ENCODE measurements at regions not wholly inside any gene's neighbourhood (a gene's known extent, or its start where the extent isn't known, plus 50 kb on each side); places are given as distances from the start of the nearest gene placed in this dataset.

GRCh38 chr9:86410281-86410680 lies 56.1 kb upstream of the TUT7 start:
- H3K9me3 ChIP-seq (ENCODE audit: low read length), result no peaks in the 10 kb centered on the region
- CTCF ChIA-PET (ENCODE audit: low intra/inter-chr PET ratio, low total read pairs), result no interaction called here
- H4K20me1 ChIP-seq (ENCODE audit: insufficient read depth, low read length), result no peaks in the 10 kb centered on the region
- ATAC-seq (no peak), FAIRE-seq (no peak), DNase-seq (ENCODE audit: low spot score) (no peak)
- POLR2A ChIA-PET, result no interaction called here
- intact Hi-C loops (cut with micrococcal nuclease; ENCODE audit: unreplicated experiment), result loop anchor here (5.0 kb wide), 1 partner anchor 77 kb away; no protein-coding TSS in a partner anchor
- 70% methylated on average over 3 of the region's 5 CpGs for WGBS (ENCODE audit: low lambda C conversion rate)
- no peaks in the 10 kb centered on the region for H3K79me2 ChIP-seq (ENCODE audit: insufficient read depth, low read length)
- no peak overlapping the region for H2AFZ ChIP-seq (ENCODE audit: low read length)
- in situ Hi-C loops (cut with HindIII; ENCODE audit: extremely low pct_ligation_motif_present, low pct_unique_long_range_greater_than_20kb), result loop anchor here (25.0 kb wide), 1 partner anchor 1252 kb away; no protein-coding TSS in a partner anchor
- H3K4me2 ChIP-seq (ENCODE audit: low read depth, low read length), result no peak overlapping the region
- H3K4me1 ChIP-seq (ENCODE audit: insufficient read depth, low read length), result peaks cover 35% of the 10 kb centered on the region
- no peaks in the 10 kb centered on the region for H3K27me3 ChIP-seq (ENCODE audit: control insufficient read depth in 1 of 2, insufficient read depth in 2 of 2, low read length in 2 of 2)
- no peak overlapping the region for H3K9ac ChIP-seq (ENCODE audit: insufficient read depth, low read depth, low read length)
- no peak overlapping the region for H3K4me3 ChIP-seq (replicated peaks in 1 of 3; ENCODE audit: insufficient read depth in 1 of 3, low read depth in 2 of 3, low read length in 3 of 3)
- TF ChIP-seq TAF15 (IDR thresholded peaks at IDR 0.05; ENCODE audit: low read depth, low read length, poor library complexity, severe bottlenecking), result no peak
- TF ChIP-seq NONO (IDR thresholded peaks at IDR 0.05), result no peak
- TF ChIP-seq NONO (CRISPR knock-in tag; conservative IDR thresholded peaks at IDR 0.05), result no peak
- no peak for TF ChIP-seq TRIM22 (IDR thresholded peaks at IDR 0.05)
- TF ChIP-seq, protein P1, sequence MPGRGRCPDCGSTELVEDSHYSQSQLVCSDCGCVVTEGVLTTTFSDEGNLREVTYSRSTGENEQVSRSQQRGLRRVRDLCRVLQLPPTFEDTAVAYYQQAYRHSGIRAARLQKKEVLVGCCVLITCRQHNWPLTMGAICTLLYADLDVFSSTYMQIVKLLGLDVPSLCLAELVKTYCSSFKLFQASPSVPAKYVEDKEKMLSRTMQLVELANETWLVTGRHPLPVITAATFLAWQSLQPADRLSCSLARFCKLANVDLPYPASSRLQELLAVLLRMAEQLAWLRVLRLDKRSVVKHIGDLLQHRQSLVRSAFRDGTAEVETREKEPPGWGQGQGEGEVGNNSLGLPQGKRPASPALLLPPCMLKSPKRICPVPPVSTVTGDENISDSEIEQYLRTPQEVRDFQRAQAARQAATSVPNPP (CRISPR knock-in tag; IDR thresholded peaks at IDR 0.05), result no peak
- no peak for TF ChIP-seq SNAI1 (CRISPR knock-in tag; IDR thresholded peaks at IDR 0.05; ENCODE audit: borderline replicate concordance)
- H3K27ac ChIP-seq (ENCODE audit: extremely low read length, insufficient read depth, low read length), result no peak overlapping the region
- no TSS peak for BruUV-seq (replicated peaks)
- no peaks in the 10 kb centered on the region for H3K36me3 ChIP-seq (replicated peaks in 1 of 2; ENCODE audit: control insufficient read depth in 1 of 2, insufficient read depth in 2 of 2, low read length in 2 of 2)

DNA sequence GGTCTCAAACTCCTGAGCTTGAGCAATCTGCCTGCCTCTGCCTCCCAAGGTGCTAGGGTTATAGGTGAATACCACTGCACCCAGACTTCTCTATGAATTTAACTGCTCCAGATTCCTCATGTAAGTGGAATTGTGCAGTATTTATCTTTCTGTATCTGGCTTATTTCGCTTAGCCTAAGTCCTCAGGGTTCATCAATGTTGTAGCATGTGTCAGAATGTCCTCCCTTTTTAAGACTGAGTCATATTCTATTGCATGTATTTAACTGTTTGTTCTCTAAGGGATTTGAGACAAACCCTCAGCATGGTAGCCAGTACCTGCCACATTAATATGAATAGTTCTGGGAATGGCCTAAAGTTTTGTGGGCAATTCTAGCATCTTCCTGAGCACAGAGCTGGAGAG lies 53.9 kb upstream of the TUT7 start:
- no peak overlapping the region for H3K4me2 ChIP-seq (ENCODE audit: low read depth, low read length)
- DNase-seq (ENCODE audit: low spot score) (no peak), FAIRE-seq (no peak), ATAC-seq (no peak)
- H4K20me1 ChIP-seq (ENCODE audit: insufficient read depth, low read length), result no peaks in the 10 kb centered on the region
- H3K27ac ChIP-seq (ENCODE audit: extremely low read length, insufficient read depth, low read length), result no peak overlapping the region
- peaks cover 57% of the 10 kb centered on the region for H3K4me1 ChIP-seq (ENCODE audit: insufficient read depth, low read length)
- intact Hi-C loops (cut with micrococcal nuclease; ENCODE audit: unreplicated experiment), result loop anchor here (10.0 kb wide), 1 partner anchor 123 kb away; the partner anchor contains the start of gene ISCA1
- CTCF ChIA-PET (ENCODE audit: low intra/inter-chr PET ratio, low total read pairs), result no interaction called here
- POLR2A ChIA-PET, result no interaction called here
- H3K9me3 ChIP-seq (ENCODE audit: low read length), result no peaks in the 10 kb centered on the region
- H3K4me3 ChIP-seq (replicated peaks in 1 of 3; ENCODE audit: insufficient read depth in 1 of 3, low read depth in 2 of 3, low read length in 3 of 3), result no peak overlapping the region
- H2AFZ ChIP-seq (ENCODE audit: low read length), result no peak overlapping the region
- no peaks in the 10 kb centered on the region for H3K36me3 ChIP-seq (replicated peaks in 1 of 2; ENCODE audit: control insufficient read depth in 1 of 2, insufficient read depth in 2 of 2, low read length in 2 of 2)
- H3K79me2 ChIP-seq (ENCODE audit: insufficient read depth, low read length), result no peaks in the 10 kb centered on the region
- WGBS (ENCODE audit: low lambda C conversion rate), result 57% methylated on average over 1 of the region's 1 CpG
- BruUV-seq (replicated peaks), result no TSS peak
- H3K9ac ChIP-seq (ENCODE audit: insufficient read depth, low read depth, low read length), result no peak overlapping the region
- in situ Hi-C loops (cut with HindIII; ENCODE audit: extremely low pct_ligation_motif_present, low pct_unique_long_range_greater_than_20kb), result loop anchor here (25.0 kb wide), 1 partner anchor 1254 kb away; no protein-coding TSS in a partner anchor
- no peaks in the 10 kb centered on the region for H3K27me3 ChIP-seq (ENCODE audit: control insufficient read depth in 1 of 2, insufficient read depth in 2 of 2, low read length in 2 of 2)
- TF ChIP-seq ZNF180 (CRISPR knock-in tag; IDR thresholded peaks at IDR 0.05; ENCODE audit: borderline replicate concordance, low read depth), result no peak
- TF ChIP-seq NR1H2 (CRISPR knock-in tag; IDR thresholded peaks at IDR 0.05; ENCODE audit: borderline replicate concordance, low read depth), result no peak
- no peak for TF ChIP-seq HCFC1 (IDR thresholded peaks at IDR 0.05; ENCODE audit: low read depth, low read length)
- TF ChIP-seq, protein P2, sequence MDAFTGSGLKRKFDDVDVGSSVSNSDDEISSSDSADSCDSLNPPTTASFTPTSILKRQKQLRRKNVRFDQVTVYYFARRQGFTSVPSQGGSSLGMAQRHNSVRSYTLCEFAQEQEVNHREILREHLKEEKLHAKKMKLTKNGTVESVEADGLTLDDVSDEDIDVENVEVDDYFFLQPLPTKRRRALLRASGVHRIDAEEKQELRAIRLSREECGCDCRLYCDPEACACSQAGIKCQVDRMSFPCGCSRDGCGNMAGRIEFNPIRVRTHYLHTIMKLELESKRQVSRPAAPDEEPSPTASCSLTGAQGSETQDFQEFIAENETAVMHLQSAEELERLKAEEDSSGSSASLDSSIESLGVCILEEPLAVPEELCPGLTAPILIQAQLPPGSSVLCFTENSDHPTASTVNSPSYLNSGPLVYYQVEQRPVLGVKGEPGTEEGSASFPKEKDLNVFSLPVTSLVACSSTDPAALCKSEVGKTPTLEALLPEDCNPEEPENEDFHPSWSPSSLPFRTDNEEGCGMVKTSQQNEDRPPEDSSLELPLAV (CRISPR knock-in tag; conservative IDR thresholded peaks at IDR 0.05; ENCODE audit: low read depth), result no peak
- TF ChIP-seq ZFP1 (CRISPR knock-in tag; IDR thresholded peaks at IDR 0.05), result no peak
- no peak for TF ChIP-seq RARA (CRISPR knock-in tag; IDR thresholded peaks at IDR 0.05)
- no peak for TF ChIP-seq ZNF614 (CRISPR knock-in tag; IDR thresholded peaks at IDR 0.05; ENCODE audit: borderline replicate concordance)
- TF ChIP-seq ZNF317 (CRISPR knock-in tag; IDR thresholded peaks at IDR 0.05), result no peak
- TF ChIP-seq, protein P3, sequence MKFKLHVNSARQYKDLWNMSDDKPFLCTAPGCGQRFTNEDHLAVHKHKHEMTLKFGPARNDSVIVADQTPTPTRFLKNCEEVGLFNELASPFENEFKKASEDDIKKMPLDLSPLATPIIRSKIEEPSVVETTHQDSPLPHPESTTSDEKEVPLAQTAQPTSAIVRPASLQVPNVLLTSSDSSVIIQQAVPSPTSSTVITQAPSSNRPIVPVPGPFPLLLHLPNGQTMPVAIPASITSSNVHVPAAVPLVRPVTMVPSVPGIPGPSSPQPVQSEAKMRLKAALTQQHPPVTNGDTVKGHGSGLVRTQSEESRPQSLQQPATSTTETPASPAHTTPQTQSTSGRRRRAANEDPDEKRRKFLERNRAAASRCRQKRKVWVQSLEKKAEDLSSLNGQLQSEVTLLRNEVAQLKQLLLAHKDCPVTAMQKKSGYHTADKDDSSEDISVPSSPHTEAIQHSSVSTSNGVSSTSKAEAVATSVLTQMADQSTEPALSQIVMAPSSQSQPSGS (CRISPR knock-in tag; IDR thresholded peaks at IDR 0.05), result no peak

Measured in HepG2 (cell line).